Sigmoid colon (tissue), 4 donors: ENCODE measurements at regions not wholly inside any gene's neighbourhood (a gene's known extent, or its start where the extent isn't known, plus 50 kb on each side); places are given as distances from the start of the nearest gene placed in this dataset.

Experiments
- EP300 ChIP-seq, 4 donors: sonication (generic); formaldehyde crosslinking; IDR thresholded peaks; one replicate each; pipeline ENCODE4 v1.6.1; 2017; ENCODE audit warnings: antibody characterized with exemption in 4 of 4
- POLR2A ChIP-seq, 2 donors: fragments of 450-650 bp; IDR thresholded peaks; one replicate each; pipeline ENCODE4 v1.6.1; 2016; ENCODE audit warnings: antibody characterized with exemption in 2 of 2, mild to moderate bottlenecking in 2 of 2, moderate library complexity in 2 of 2
- POLR2AphosphoS5 ChIP-seq, 4 donors: sonication (generic); formaldehyde crosslinking; IDR thresholded peaks; one replicate each; pipeline ENCODE4 v1.6.1; 2017; ENCODE audit warnings: antibody characterized with exemption in 4 of 4
- TF ChIP-seq, protein P1 (sequence below), 4 experiments: fragments of 450-650 bp in 3 of 4; fragments of 200-600 bp in 1 of 4; IDR thresholded peaks; one replicate each; pipeline ENCODE4 v1.5.1; 2016 to 2019; ENCODE audit warnings: antibody characterized with exemption in 4 of 4, mild to moderate bottlenecking in 3 of 4, moderate library complexity in 2 of 4

DNA sequence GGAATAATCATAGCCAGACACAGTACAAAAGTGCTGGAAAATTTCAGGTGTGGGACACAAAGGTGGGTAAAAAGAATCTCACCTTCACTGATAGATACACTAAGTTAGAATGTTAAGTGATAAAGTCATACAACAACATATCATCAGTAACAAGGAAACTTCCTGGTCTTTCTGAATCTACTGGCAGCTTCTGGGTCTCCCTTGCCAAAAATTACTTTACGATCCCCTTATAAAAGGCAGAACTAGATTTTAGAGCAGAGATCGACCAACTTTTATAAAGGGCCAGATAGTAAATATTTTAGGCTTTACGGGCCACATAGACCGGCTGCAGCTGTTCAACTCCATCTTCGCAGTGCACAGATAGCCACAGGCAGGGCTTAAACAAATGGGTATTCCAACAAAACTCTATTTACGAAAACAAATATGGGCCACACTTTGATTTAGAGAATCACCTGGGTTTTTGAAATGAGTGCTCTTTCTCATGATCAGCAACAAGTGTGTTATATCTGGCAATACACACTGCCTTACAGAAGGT, 159.9 kb downstream of the AASDH start:
- TF ChIP-seq, protein P1, sequence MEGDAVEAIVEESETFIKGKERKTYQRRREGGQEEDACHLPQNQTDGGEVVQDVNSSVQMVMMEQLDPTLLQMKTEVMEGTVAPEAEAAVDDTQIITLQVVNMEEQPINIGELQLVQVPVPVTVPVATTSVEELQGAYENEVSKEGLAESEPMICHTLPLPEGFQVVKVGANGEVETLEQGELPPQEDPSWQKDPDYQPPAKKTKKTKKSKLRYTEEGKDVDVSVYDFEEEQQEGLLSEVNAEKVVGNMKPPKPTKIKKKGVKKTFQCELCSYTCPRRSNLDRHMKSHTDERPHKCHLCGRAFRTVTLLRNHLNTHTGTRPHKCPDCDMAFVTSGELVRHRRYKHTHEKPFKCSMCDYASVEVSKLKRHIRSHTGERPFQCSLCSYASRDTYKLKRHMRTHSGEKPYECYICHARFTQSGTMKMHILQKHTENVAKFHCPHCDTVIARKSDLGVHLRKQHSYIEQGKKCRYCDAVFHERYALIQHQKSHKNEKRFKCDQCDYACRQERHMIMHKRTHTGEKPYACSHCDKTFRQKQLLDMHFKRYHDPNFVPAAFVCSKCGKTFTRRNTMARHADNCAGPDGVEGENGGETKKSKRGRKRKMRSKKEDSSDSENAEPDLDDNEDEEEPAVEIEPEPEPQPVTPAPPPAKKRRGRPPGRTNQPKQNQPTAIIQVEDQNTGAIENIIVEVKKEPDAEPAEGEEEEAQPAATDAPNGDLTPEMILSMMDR (IDR thresholded peaks at IDR 0.05): no peak
- no peak for TF ChIP-seq EP300 (IDR thresholded peaks at IDR 0.05)
- no peak for TF ChIP-seq POLR2AphosphoS5 (IDR thresholded peaks at IDR 0.05)
- TF ChIP-seq POLR2A (IDR thresholded peaks at IDR 0.05): no peak
